ENCODE measurements at regions not wholly inside any gene's neighbourhood (a gene's known extent, or its start where the extent isn't known, plus 50 kb on each side); places are given as distances from the start of the nearest gene placed in this dataset.

GRCh38 chr2:47264686-47265085, 88.4 kb upstream of the CALM2 start:
- no peak for DNase-seq

- no peak for DNase-seq
Measured at GRCh38 chr2:47264143-47264542, 87.8 kb upstream of the CALM2 start.

- DNase-seq: no peak
Measured at GRCh38 chr2:47262657-47263056, 86.3 kb upstream of the CALM2 start.

- no peak for DNase-seq
Measured at GRCh38 chr2:47260971-47261370, 84.7 kb upstream of the CALM2 start.

- no peak for DNase-seq
Measured at GRCh38 chr2:47259829-47260228, 83.5 kb upstream of the CALM2 start.

GRCh38 chr2:47257946-47258348, 81.6 kb upstream of the CALM2 start:
- DNase-seq: no peak

- no peak for DNase-seq
Measured at GRCh38 chr2:47256416-47257087, 80.2 kb upstream of the CALM2 start.

GRCh38 chr2:47255794-47256193, 79.5 kb upstream of the CALM2 start:
- no peak for DNase-seq

GRCh38 chr2:47254464-47254863, 78.2 kb upstream of the CALM2 start:
- no peak for DNase-seq

- no peak for DNase-seq
Measured at GRCh38 chr2:47253447-47253846, 77.1 kb upstream of the CALM2 start.

- DNase-seq: no peak
Measured at GRCh38 chr2:47251404-47251675, 75.0 kb upstream of the CALM2 start.

GRCh38 chr2:47250586-47251403, 74.5 kb upstream of the CALM2 start:
- peak; percentile 32 for DNase-seq

GRCh38 chr2:47249931-47250330, 73.6 kb upstream of the CALM2 start:
- DNase-seq: no peak

- no peak for DNase-seq
Measured at GRCh38 chr2:47249157-47249900, 73.0 kb upstream of the CALM2 start.

- no peak for DNase-seq
Measured at GRCh38 chr2:47243596-47244323, 67.4 kb upstream of the CALM2 start.

- no peak for DNase-seq
Measured at GRCh38 chr2:47241715-47242114, 65.4 kb upstream of the CALM2 start.

- no peak for DNase-seq
Measured at GRCh38 chr2:47239119-47239969, 63.0 kb upstream of the CALM2 start.

- no peak for DNase-seq
Measured at GRCh38 chr2:47238638-47239037, 62.3 kb upstream of the CALM2 start.

- no peak for DNase-seq
Measured at GRCh38 chr2:47237375-47238334, 61.3 kb upstream of the CALM2 start.

- DNase-seq: no peak
Measured at GRCh38 chr2:47236503-47237215, 60.3 kb upstream of the CALM2 start.
